GM21786 (cell line): ENCODE measurements at regions not wholly inside any gene's neighbourhood (a gene's known extent, or its start where the extent isn't known, plus 50 kb on each side); places are given as distances from the start of the nearest gene placed in this dataset.

Experiments
- ATAC-seq: cut with Tn5 transposase; IDR thresholded peaks from one replicate; pipeline ENCODE4 v1.9.1; 2021; ENCODE audit not compliant: unreplicated experiment

- ATAC-seq, result no peak
Observed at GRCh38 chr5:57857696-57858095, 375.1 kb upstream of the ACTBL2 start.

DNA sequence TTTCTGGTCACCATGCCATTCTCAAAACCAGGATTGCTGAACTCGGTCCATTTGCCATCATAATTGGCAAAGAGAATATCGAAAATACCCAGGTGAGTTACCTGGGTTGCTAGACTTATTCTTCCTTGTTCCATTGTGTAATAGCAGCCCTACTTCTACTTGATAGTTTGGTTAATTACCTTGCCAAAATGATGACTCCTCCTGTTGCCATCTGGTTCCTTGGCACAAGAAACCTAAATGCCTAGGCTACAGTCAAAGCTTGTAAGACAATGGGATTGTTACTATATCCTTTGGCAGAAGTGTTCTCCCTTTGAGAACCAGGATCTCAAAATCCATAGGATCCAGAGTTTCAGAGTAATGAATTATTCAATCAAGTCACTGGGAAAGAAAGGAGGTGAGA, 373.2 kb upstream of the ACTBL2 start:
- no peak for ATAC-seq

DNA sequence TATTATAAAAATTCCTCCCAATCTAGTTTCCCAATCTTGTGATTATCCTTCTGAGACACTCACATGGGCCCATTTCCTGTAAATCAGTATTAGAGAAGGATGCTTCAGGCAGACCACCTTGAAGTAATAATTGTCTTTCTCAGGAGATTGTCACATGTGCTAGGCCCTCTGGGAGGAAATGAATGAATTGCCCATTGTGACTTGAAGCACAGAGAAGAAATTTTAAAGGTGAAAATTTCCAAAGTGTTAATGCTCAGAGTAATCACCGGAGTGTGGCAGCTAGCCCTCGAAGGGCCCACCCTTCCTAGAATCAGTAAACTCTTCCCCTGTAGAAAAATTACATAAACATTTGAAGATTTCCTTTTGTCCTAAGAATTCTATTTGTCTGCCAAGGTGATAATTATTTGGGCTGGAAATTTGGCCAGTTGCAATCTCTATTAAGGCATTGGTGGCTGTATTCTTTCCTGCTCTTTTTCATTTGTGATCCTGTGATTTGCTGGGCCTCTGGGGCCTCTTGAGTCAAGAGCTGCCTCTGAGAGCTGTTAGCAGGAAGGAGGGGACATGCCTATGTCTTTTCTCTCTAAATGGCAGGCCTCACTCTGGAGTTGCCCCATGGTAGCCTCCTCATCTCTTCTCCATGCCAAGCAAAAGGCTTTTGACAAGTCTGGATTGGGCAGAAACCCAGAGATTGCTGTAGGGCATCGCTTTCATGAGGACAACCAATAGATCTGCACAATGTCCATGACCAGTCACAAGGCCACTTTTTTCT, 371.5 kb upstream of the ACTBL2 start:
- ATAC-seq, result no peak

DNA sequence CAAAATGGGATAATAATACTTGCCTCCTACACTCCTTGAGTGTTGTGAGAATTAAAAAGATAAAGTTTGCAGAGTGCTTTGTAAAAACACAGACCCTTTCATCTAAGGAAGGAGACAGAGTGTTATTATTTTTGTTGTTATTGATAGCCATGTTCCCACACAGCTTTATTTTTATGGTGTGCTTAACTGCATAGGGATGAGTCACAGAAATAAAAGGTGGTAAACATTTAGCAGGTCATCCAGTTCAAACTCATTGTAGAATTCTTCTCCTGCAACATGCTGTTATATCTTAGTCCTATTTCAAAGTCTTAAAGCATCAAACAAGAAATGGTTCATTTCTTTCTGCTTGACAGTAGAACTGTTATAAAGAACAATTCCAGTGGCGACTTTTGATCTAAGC, 367.5 kb upstream of the ACTBL2 start:
- ATAC-seq, result no peak

DNA sequence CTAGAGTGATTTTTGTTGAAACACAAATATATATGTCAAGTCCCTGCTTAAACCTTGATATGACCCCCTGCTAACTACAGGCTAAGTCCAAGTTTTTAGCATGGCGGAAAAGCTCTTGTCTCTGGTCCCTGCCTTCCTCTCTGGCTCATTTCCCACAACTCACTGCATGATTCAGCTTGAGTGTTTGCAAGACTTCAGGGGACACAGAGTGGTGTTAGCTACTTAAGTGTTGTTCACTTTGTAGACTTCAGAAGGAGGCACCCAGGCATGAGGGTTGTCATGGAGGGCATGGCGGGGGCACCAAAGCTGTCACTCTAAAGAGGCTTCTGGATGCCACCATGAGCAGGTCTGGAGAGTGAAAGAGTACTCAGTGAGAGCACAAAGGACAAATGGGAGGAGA, 362.4 kb upstream of the ACTBL2 start:
- no peak for ATAC-seq

DNA sequence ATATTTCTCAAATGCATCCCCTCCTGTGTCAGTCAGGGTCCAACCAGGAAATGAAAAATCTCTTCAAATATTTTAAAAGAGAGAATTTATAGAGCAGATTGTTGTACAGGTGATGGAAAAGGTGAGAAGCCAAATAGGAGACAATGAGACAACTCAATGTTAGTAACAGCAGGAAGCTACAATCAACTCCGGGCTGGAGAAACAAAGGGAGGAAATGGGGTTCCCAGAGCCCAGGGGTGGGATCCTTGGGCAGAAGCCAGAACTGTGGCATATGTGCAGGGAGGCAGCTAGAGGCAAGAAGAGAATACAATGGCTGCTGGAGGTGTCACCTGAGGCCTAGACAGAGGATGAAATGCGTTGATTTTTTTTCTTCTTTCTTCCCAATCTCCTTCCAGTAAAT, 361.8 kb upstream of the ACTBL2 start:
- ATAC-seq, result no peak

DNA sequence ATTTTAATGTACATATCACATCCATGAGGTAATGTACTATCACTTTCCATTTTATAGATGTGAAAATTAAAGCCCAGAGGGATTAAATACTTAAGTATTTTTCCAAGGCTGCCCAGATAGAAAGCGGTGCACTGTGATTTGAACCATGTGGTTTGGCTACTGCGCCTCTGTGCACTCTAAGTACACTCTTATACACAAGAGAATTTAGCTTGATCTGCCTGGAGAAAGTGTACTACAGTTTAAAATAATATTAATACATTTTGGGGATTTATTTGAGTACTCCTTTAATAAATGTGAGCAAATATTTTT, 360.4 kb upstream of the ACTBL2 start:
- no peak for ATAC-seq

GRCh38 chr5:57842364-57843058, 359.9 kb upstream of the ACTBL2 start:
- ATAC-seq, result no peak

DNA sequence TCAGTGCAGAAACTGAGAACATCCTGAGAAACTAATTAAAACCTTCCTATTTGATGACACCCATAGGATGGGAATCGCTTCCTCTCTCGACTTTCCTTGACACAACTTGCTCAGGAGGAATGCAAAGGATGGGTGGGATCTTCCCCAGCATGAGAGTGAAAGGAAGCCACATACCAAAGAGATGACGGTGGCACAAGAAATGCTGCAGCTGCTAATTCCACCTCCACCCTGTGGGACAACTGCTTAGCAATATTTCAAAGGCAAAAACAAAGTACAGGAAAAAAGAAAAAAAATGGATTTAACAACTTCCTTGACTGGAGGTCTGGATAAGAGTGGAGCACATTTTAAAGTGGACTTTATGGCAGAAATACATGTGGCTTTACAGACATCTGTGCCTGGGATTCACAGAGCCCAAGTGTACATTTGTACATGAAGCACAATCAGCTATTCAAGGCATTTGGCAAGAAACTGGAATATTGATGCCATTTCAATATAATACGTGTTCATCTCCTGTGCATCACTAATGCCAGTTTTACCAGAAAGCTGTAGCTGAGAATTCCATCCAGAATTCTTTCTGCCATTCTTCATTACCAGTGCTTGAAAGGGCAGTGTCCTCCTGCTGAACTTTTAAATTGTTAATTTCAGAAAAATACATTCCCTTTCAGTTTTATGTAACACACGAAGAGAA, 359.2 kb upstream of the ACTBL2 start:
- ATAC-seq, result no peak

GRCh38 chr5:57839437-57840079, 356.9 kb upstream of the ACTBL2 start:
- ATAC-seq, result no peak

DNA sequence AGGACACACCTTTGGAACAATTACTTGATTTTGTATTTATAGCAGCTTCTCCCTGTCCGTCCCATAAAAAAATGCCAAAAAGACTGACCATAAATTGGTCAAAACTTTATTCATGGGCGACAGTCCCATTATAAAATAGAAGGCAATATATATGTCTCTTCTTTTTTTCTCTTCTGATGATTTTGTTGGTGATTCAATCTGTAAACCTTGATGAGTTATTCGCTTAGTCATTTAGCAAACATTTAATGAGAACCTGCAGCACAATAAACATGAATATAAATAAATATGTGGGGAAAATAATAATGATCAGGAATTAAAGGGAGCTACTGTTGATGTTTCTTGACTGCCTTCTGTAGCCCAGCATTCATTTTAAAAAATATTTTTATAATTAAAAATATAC, 356.4 kb upstream of the ACTBL2 start:
- no peak for ATAC-seq

GRCh38 chr5:57836921-57837320, 354.3 kb upstream of the ACTBL2 start:
- no peak for ATAC-seq

DNA sequence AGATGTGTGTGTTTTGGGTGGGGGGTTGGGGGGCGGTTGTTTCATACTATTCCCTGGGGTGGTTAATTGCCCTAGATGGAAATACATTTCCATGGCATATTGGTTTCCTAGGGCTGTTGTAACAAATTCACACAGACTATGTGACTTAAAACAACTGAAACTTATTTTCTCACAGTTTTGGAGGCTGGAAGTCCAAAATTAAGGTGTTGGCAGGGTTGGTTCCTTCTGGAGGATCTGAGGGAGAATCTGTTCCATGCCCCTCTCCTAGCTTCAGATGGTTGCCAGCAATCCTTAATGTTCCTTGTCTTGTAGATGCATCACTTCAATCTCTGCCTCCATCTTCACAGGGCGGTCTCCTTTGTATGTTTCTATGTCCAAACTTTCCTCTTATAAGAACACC, 353.7 kb upstream of the ACTBL2 start:
- no peak for ATAC-seq

DNA sequence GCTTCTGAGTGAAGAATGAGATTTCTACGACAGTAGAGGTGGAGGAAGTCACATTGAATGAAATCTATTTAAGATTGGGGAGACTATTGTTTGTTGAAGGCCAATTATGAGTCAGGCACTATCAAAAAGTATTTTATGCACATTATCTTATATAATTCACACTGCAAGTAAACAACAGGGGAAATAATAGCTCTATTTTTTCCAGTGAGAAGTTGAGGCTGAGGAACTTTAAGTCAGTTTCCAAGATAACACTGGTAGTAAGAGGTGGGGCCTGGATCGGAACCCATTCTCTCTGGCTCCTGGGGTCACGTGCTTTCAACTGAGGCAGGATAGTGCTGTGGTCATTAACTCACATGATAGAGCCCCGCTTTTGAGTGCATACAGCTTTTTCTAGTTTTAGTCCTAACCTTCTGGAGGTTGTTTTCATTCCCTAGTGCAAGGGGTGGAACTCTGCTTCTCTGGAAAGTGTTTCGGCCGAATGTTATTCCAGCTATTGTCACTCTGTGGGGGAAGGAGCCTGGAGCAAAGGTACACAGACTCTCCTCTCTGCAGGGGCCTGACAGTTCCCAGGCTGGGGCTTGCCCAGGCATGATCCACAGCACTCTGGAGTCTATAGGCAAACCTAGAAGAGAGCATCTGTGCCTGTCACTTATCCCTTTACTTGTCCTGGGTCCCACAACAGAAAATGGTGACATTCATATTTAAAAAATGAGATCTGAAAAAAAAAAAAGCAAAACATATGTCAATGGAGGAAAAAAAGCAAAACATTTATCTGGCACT, 352.4 kb upstream of the ACTBL2 start:
- no peak for ATAC-seq

DNA sequence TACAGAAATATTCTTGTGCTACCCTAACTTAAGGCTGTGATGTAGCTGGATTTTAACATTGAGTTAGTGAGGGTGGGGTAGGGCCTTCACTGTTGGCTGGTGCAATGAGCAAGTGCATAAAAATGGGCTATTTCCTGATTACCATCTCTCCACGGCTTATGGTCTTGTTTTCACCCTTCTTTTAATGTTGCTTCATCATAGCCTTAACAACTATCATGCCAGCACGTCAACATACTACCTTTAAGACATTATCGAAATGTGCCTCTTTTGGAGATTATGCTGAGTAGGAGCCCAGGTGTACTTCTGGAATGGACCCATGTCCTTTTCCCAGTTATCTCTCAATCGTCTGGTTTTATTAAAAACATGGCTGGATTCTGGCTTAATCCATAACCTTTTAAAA, 350.9 kb upstream of the ACTBL2 start:
- no peak for ATAC-seq

GRCh38 chr5:57832875-57833274, 350.3 kb upstream of the ACTBL2 start:
- no peak for ATAC-seq

- no peak for ATAC-seq
Observed at GRCh38 chr5:57831932-57832331, 349.3 kb upstream of the ACTBL2 start.

- ATAC-seq, result no peak
Observed at GRCh38 chr5:57831090-57831489, 348.5 kb upstream of the ACTBL2 start.

DNA sequence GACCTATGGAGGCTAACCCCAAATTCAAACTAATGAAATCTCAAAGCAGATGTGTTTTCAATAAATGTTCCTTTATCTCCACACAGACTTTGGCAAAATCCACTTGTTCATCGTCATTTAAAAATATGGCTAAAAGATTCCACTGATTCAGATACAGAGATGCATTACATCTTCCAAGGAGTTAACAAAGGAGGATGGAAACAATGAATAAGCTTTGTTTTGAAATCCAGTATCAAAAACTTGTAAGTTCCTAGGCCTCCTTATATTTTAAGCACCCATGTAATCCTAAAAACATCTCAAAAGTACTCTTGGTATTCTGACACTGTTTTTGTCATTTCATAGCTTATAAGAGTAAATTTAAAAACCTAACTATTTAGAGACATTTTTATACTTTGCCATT, 345.6 kb upstream of the ACTBL2 start:
- ATAC-seq, result no peak

DNA sequence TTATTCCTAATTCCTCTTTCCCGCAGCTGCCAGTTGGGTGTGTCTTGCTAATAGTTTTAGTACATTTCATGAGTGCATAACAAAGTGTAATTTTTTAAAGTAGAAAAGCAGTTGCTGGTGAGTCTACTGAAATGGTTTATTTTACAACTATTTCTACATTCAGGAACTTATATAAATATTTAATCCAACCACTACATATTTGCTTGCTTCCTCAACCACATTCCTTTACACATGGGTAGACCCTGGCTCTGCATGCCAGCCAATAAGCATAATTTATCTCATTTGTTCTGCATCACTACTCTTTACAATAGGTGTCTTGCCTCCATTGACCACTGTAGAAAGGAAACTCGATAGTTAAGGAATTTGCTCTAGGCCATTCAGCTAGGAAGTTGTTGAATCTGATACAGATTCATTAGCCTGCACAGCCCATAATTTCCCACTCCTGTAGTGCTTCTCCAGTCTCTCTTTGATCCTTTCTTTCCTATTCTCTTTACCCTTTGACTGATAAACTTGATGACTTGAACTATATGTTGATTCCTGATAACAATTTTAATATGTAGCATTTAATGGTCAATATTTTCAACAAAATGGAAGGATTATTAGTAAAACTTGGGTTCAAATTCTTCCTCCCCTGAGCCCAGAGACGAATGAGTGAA, 342.5 kb upstream of the ACTBL2 start:
- no peak for ATAC-seq

GRCh38 chr5:57824623-57825022, 342.0 kb upstream of the ACTBL2 start:
- ATAC-seq, result no peak
